ENCODE measurements at regions not wholly inside any gene's neighbourhood (a gene's known extent, or its start where the extent isn't known, plus 50 kb on each side); places are given as distances from the start of the nearest gene placed in this dataset.

- TF ChIP-seq EP300 (conservative IDR thresholded peaks at IDR 0.05; ENCODE audit: poor library complexity, severe bottlenecking) (no peak), CTCF (IDR thresholded peaks at IDR 0.05; ENCODE audit: poor library complexity, severe bottlenecking) (no peak), EZH2 (IDR thresholded peaks at IDR 0.05; ENCODE audit: borderline replicate concordance, insufficient read depth, low read length, poor library complexity, severe bottlenecking) (no peak), RAD21 (conservative IDR thresholded peaks at IDR 0.05) (no peak), TAF1 (IDR thresholded peaks at IDR 0.05; ENCODE audit: low read depth) (no peak)
Observed at GRCh38 chr2:121043827-121044222, 241.2 kb downstream of the TFCP2L1 start.

Measured in neural cell (in vitro differentiated cells).